SK-N-SH (cell line): ENCODE measurements at regions not wholly inside any gene's neighbourhood (a gene's known extent, or its start where the extent isn't known, plus 50 kb on each side); places are given as distances from the start of the nearest gene placed in this dataset.

Source experiments
- CTCF ChIA-PET: fragments of 300-600, 350-600 bp; formaldehyde crosslinking; extraction: SDS; loops from one replicate; lab custom pipeline; 2021; lab: Yijun Ruan, JAX
- POLR2A ChIA-PET: fragments of 350-600 bp; sonication (Branson Sonifier 250); formaldehyde crosslinking; extraction: SDS; loops from one replicate; lab custom pipeline; 2020; ENCODE audit warnings: antibody characterized with exemption, inconsistent platforms; lab: Yijun Ruan, JAX
- DNase-seq: peaks from one replicate; pipeline ENCODE4 v3.0.0; 2012
- H2AFZ ChIP-seq: fragments of 200-600 bp; sonication (generic); 2 replicates; pipeline ENCODE4 v1.8.1; 2016; ENCODE audit warnings: antibody characterized with exemption, mild to moderate bottlenecking, low read depth
- H3F3A ChIP-seq: fragments of 200-600 bp; sonication (generic); replicated peaks from 2 replicates; pipeline ENCODE3; 2016; ENCODE audit warnings: antibody characterized with exemption, mild to moderate bottlenecking; ENCODE audit not compliant: insufficient read depth
- H3K27ac ChIP-seq, 2 experiments: fragments of 200-500 bp in 1 of 2; fragments of 200-600 bp in 1 of 2; sonication (Bioruptor generic) in 1 of 2; sonication (generic), shearing (Covaris generic) in 1 of 2; 2 replicates each; pipeline versions ENCODE4 v1.5.1 to v1.6.1; 2014 to 2016; ENCODE audit warnings: low read depth in 2 of 2, inconsistent platforms in 1 of 2, low read length in 1 of 2, mild to moderate bottlenecking in 1 of 2, mixed read lengths in 1 of 2
- H3K27me3 ChIP-seq: fragments of 200-600 bp; sonication (generic), shearing (Covaris generic); 2 replicates; pipeline ENCODE4 v1.6.1; 2016; ENCODE audit warnings: mixed run types; ENCODE audit not compliant: insufficient read depth
- H3K36me3 ChIP-seq, 2 experiments: fragments of 200-500 bp in 1 of 2; fragments of 200-600 bp in 1 of 2; sonication (Bioruptor generic) in 1 of 2; sonication (generic) in 1 of 2; replicated peaks in 1 of 2; 2 replicates each; pipeline versions ENCODE3 to v1.5.1; 2014 to 2016; ENCODE audit warnings: low read length in 1 of 2, mild to moderate bottlenecking in 1 of 2; ENCODE audit not compliant: insufficient read depth in 2 of 2, control insufficient read depth in 1 of 2
- H3K4me1 ChIP-seq, 2 experiments: fragments of 200-500 bp in 1 of 2; fragments of 200-600 bp in 1 of 2; sonication (Bioruptor generic) in 1 of 2; sonication (generic), shearing (Covaris generic) in 1 of 2; 2 replicates each; pipeline versions ENCODE4 v1.5.1 to v1.6.1; 2014 to 2016; ENCODE audit warnings: low read depth in 1 of 2, low read length in 1 of 2, mixed run types in 1 of 2; ENCODE audit not compliant: insufficient read depth in 2 of 2, control insufficient read depth in 1 of 2
- H3K4me2 ChIP-seq: fragments of 200-600 bp; sonication (generic), shearing (Covaris generic); 2 replicates; pipeline ENCODE4 v1.6.1; 2017; ENCODE audit warnings: mixed run types
- H3K4me3 ChIP-seq, 2 experiments: fragments of 200-500 bp in 1 of 2; fragments of 200-600 bp in 1 of 2; sonication (Bioruptor generic) in 1 of 2; sonication (generic), shearing (Covaris generic) in 1 of 2; 2 replicates each; pipeline versions ENCODE4 v1.5.1 to v1.8.1; 2014 to 2016; ENCODE audit warnings: low read depth in 2 of 2, inconsistent platforms in 1 of 2, low read length in 1 of 2, mild to moderate bottlenecking in 1 of 2, mixed read lengths in 1 of 2, moderate library complexity in 1 of 2
- H3K79me2 ChIP-seq: fragments of 200-600 bp; sonication (generic); 2 replicates; pipeline ENCODE4 v1.8.1; 2017; ENCODE audit warnings: mild to moderate bottlenecking; ENCODE audit not compliant: insufficient read depth
- H3K9ac ChIP-seq: fragments of 200-600 bp; sonication (generic); 2 replicates; pipeline ENCODE4 v1.6.1; 2017; ENCODE audit warnings: mixed run types
- H3K9me2 ChIP-seq: fragments of 200-600 bp; sonication (generic); 2 replicates; pipeline ENCODE4 v1.6.1; 2017; ENCODE audit warnings: mixed run types
- H3K9me3 ChIP-seq: fragments of 200-600 bp; sonication (generic); 2 replicates; pipeline ENCODE4 v1.6.1; 2017; ENCODE audit warnings: mixed run types, mild to moderate bottlenecking, moderate library complexity
- H4K20me1 ChIP-seq: fragments of 200-600 bp; sonication (generic); 2 replicates; pipeline ENCODE4 v1.6.1; 2017; ENCODE audit warnings: mild to moderate bottlenecking, mixed run types; ENCODE audit not compliant: insufficient read depth
- CHD2 ChIP-seq: fragments of 150-350 bp; IDR thresholded peaks from 2 replicates; pipeline ENCODE4 v1.6.1; 2018; ENCODE audit warnings: low read length; ENCODE audit not compliant: partially characterized antibody
- EZH2phosphoT487 ChIP-seq: fragments of 200-600 bp; sonication (generic); IDR thresholded peaks from 2 replicates; pipeline ENCODE4 v1.6.1; 2017; ENCODE audit warnings: low read depth, mixed run types, mild to moderate bottlenecking, antibody characterized with exemption, moderate library complexity, borderline replicate concordance
- GABPA ChIP-seq: IDR thresholded peaks from 2 replicates; pipeline ENCODE4 v1.4.0; 2012; ENCODE audit warnings: low read depth, mild to moderate bottlenecking
- MXI1 ChIP-seq: IDR thresholded peaks from 2 replicates; pipeline ENCODE4 v1.6.1; 2012; ENCODE audit warnings: mild to moderate bottlenecking, low read depth, low read length, improper control_type of control experiment
- POLR2AphosphoS5 ChIP-seq: IDR thresholded peaks from 2 replicates; pipeline ENCODE4 v1.6.1; 2012; ENCODE audit warnings: low read depth, low read length
- RAD21 ChIP-seq: IDR thresholded peaks from 2 replicates; pipeline ENCODE4 v1.6.1; 2012; ENCODE audit warnings: mild to moderate bottlenecking, low read length
- RCOR1 ChIP-seq: fragments of 150-350 bp; IDR thresholded peaks from 2 replicates; pipeline ENCODE4 v1.6.1; 2017; ENCODE audit warnings: antibody characterized with exemption, low read length
- RFX5 ChIP-seq: IDR thresholded peaks from 2 replicates; pipeline ENCODE4 v1.6.1; 2012; ENCODE audit warnings: mild to moderate bottlenecking, improper control_type of control experiment, low read length
- RXRA ChIP-seq: IDR thresholded peaks from 2 replicates; pipeline ENCODE4 v1.4.0; 2012; ENCODE audit warnings: low read depth, mild to moderate bottlenecking, borderline replicate concordance
- SMC3 ChIP-seq: IDR thresholded peaks from 2 replicates; pipeline ENCODE4 v1.6.1; 2012; ENCODE audit warnings: low read depth, low read length, improper control_type of control experiment
- YY1 ChIP-seq: IDR thresholded peaks from 2 replicates; pipeline ENCODE4 v1.4.0; 2012; ENCODE audit warnings: low read depth, mild to moderate bottlenecking
- whole genome bisulfite sequencing: methylation state at CpG from one replicate; pipeline ENCODE4 v1.1.6; 2017; ENCODE audit warnings: low lambda C conversion rate; 5-methylcytosine and 5-hydroxymethylcytosine counted together
- TF ChIP-seq, protein P1 (sequence below): IDR thresholded peaks from 2 replicates; pipeline ENCODE4 v1.6.1; 2012; ENCODE audit warnings: mild to moderate bottlenecking, low read depth, low read length, moderate library complexity
- TF ChIP-seq, protein P2 (sequence below): fragments of 150-350 bp; IDR thresholded peaks from 2 replicates; pipeline ENCODE4 v1.6.1; 2016; ENCODE audit warnings: mild to moderate bottlenecking, low read depth, low read length
- TF ChIP-seq, protein P3 (sequence below): fragments of 150-350 bp; IDR thresholded peaks from 2 replicates; pipeline ENCODE4 v1.6.1; 2017; ENCODE audit warnings: antibody characterized with exemption, low read length, low read depth, borderline replicate concordance

DNA sequence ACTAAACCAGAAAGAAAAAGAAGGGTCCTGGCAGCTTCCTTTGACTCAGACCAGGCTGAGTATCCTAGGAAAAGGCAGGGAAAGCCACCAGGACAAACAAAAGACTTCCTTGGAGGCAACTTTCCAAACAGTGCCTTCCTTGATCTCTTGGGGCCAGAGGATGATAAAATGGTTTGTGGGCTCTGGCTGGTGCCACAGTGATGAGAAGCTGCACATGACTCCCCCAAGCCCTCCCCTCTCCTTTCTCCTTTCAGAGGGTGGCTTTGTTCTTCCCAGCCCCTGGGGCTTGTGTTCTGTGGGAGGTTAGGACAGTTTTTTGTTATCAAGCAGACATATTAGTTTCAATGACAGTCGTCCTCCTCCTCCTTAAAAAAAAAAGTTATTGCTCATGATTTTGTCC, 183.2 kb downstream of the SEM1 start:
- Histone ChIP-seq H3K4me3 (no peak overlapping the region), H3F3A (no peaks in the 10 kb centered on the region), H4K20me1 (no peaks in the 10 kb centered on the region), H3K9ac (no peak overlapping the region), H3K27me3 (no peaks in the 10 kb centered on the region), H3K9me2 (no peaks in the 10 kb centered on the region)
- DNase-seq: no peak
- TF ChIP-seq RCOR1 (no peak), RFX5 (no peak), POLR2AphosphoS5 (no peak), YY1 (no peak), SMC3 (no peak), GABPA (no peak), EZH2phosphoT487 (no peak), MXI1 (no peak), RAD21 (no peak), CHD2 (no peak), RXRA (no peak)
- TF ChIP-seq, protein P1, sequence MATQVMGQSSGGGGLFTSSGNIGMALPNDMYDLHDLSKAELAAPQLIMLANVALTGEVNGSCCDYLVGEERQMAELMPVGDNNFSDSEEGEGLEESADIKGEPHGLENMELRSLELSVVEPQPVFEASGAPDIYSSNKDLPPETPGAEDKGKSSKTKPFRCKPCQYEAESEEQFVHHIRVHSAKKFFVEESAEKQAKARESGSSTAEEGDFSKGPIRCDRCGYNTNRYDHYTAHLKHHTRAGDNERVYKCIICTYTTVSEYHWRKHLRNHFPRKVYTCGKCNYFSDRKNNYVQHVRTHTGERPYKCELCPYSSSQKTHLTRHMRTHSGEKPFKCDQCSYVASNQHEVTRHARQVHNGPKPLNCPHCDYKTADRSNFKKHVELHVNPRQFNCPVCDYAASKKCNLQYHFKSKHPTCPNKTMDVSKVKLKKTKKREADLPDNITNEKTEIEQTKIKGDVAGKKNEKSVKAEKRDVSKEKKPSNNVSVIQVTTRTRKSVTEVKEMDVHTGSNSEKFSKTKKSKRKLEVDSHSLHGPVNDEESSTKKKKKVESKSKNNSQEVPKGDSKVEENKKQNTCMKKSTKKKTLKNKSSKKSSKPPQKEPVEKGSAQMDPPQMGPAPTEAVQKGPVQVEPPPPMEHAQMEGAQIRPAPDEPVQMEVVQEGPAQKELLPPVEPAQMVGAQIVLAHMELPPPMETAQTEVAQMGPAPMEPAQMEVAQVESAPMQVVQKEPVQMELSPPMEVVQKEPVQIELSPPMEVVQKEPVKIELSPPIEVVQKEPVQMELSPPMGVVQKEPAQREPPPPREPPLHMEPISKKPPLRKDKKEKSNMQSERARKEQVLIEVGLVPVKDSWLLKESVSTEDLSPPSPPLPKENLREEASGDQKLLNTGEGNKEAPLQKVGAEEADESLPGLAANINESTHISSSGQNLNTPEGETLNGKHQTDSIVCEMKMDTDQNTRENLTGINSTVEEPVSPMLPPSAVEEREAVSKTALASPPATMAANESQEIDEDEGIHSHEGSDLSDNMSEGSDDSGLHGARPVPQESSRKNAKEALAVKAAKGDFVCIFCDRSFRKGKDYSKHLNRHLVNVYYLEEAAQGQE: no peak
- TF ChIP-seq, protein P2, sequence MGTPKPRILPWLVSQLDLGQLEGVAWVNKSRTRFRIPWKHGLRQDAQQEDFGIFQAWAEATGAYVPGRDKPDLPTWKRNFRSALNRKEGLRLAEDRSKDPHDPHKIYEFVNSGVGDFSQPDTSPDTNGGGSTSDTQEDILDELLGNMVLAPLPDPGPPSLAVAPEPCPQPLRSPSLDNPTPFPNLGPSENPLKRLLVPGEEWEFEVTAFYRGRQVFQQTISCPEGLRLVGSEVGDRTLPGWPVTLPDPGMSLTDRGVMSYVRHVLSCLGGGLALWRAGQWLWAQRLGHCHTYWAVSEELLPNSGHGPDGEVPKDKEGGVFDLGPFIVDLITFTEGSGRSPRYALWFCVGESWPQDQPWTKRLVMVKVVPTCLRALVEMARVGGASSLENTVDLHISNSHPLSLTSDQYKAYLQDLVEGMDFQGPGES: no peak
- TF ChIP-seq, protein P3, sequence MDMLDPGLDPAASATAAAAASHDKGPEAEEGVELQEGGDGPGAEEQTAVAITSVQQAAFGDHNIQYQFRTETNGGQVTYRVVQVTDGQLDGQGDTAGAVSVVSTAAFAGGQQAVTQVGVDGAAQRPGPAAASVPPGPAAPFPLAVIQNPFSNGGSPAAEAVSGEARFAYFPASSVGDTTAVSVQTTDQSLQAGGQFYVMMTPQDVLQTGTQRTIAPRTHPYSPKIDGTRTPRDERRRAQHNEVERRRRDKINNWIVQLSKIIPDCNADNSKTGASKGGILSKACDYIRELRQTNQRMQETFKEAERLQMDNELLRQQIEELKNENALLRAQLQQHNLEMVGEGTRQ: no peak
- TF ChIP-seq, all 33 proteins: peak for 0
- Histone ChIP-seq H3K79me2 (no peaks in the 10 kb centered on the region), H3K27ac (no peak overlapping the region), H3K36me3 (no peaks in the 10 kb centered on the region), H2AFZ (peak overlapping the region; percentile 18; the same call in 1 of the 2 replicates), H3K4me2 (no peak overlapping the region), H3K4me1 (peaks cover 0 to 15% of the 10 kb centered on the region in 2 experiments; a peak in 2 of 4 replicates), H3K9me3 (no peaks in the 10 kb centered on the region)
- WGBS: 18% methylated on average over 1 of the region's 1 CpG
- CTCF ChIA-PET: interaction anchor here (2.0 kb wide), 1 partner anchor 18 kb away, joined by 7 read pairs; no protein-coding TSS in a partner anchor
- POLR2A ChIA-PET: no interaction called here
